HG02588 (cell line): ENCODE measurements at regions not wholly inside any gene's neighbourhood (a gene's known extent, or its start where the extent isn't known, plus 50 kb on each side); places are given as distances from the start of the nearest gene placed in this dataset.

Experiments used
- ATAC-seq: cut with Tn5 transposase; IDR thresholded peaks from one replicate; pipeline ENCODE4 v1.9.1; 2021; ENCODE audit warnings: mild to moderate bottlenecking, moderate library complexity; ENCODE audit not compliant: unreplicated experiment

- ATAC-seq: no peak
These were observed 121.6 kb upstream of the RTL1 start for GRCh38 chr14:101025131-101025530.

GRCh38 chr14:101025696-101026095 is 122.2 kb upstream of the RTL1 start:
- no peak for ATAC-seq

GRCh38 chr14:101026341-101026740 is 122.8 kb upstream of the RTL1 start:
- no peak for ATAC-seq

GRCh38 chr14:101027291-101027690 is 123.8 kb upstream of the RTL1 start:
- no peak for ATAC-seq

GRCh38 chr14:101027966-101028365 is 124.4 kb upstream of the RTL1 start:
- no peak for ATAC-seq

- ATAC-seq: no peak
These were observed 125.6 kb upstream of the RTL1 start for GRCh38 chr14:101028971-101029667.

- ATAC-seq: no peak
These were observed 126.3 kb upstream of the RTL1 start for GRCh38 chr14:101029668-101030290.

GRCh38 chr14:101030586-101030985 is 127.1 kb upstream of the RTL1 start:
- no peak for ATAC-seq

- no peak for ATAC-seq
These were observed 127.7 kb upstream of the RTL1 start for GRCh38 chr14:101031186-101031585.

- no peak for ATAC-seq
These were observed 128.2 kb upstream of the RTL1 start for GRCh38 chr14:101031721-101032120.

- no peak for ATAC-seq
These were observed 128.9 kb upstream of the RTL1 start for GRCh38 chr14:101032433-101032832.

- ATAC-seq: no peak
These were observed 129.5 kb upstream of the RTL1 start for GRCh38 chr14:101033006-101033405.

GRCh38 chr14:101033446-101034165 is 130.1 kb upstream of the RTL1 start:
- ATAC-seq: no peak

GRCh38 chr14:101034986-101035385 is 131.5 kb upstream of the RTL1 start:
- ATAC-seq: no peak

- no peak for ATAC-seq
These were observed 132.1 kb upstream of the RTL1 start for GRCh38 chr14:101035466-101036225.

- ATAC-seq: no peak
These were observed 133.7 kb upstream of the RTL1 start for GRCh38 chr14:101037021-101037817.

GRCh38 chr14:101039031-101039754 is 135.7 kb upstream of the RTL1 start:
- no peak for ATAC-seq

- ATAC-seq: no peak
These were observed 136.2 kb upstream of the RTL1 start for GRCh38 chr14:101039755-101040138.

GRCh38 chr14:101040538-101041442 is 137.3 kb upstream of the RTL1 start:
- ATAC-seq: no peak
